PC-9 (cell line): ENCODE measurements at regions not wholly inside any gene's neighbourhood (a gene's known extent, or its start where the extent isn't known, plus 50 kb on each side); places are given as distances from the start of the nearest gene placed in this dataset.

Source experiments
- EZH2 ChIP-seq: fragments of 200-600 bp; sonication (generic); IDR thresholded peaks from 2 replicates; pipeline ENCODE4 v1.8.0; 2017; ENCODE audit warnings: antibody characterized with exemption, low read depth
- TF ChIP-seq, protein P1 (sequence below): fragments of 200-600 bp; sonication (generic); conservative IDR thresholded peaks from 2 replicates; pipeline ENCODE4 v1.6.1; 2017; ENCODE audit warnings: mixed run types, antibody characterized with exemption, mild to moderate bottlenecking, moderate library complexity

- TF ChIP-seq, protein P1, sequence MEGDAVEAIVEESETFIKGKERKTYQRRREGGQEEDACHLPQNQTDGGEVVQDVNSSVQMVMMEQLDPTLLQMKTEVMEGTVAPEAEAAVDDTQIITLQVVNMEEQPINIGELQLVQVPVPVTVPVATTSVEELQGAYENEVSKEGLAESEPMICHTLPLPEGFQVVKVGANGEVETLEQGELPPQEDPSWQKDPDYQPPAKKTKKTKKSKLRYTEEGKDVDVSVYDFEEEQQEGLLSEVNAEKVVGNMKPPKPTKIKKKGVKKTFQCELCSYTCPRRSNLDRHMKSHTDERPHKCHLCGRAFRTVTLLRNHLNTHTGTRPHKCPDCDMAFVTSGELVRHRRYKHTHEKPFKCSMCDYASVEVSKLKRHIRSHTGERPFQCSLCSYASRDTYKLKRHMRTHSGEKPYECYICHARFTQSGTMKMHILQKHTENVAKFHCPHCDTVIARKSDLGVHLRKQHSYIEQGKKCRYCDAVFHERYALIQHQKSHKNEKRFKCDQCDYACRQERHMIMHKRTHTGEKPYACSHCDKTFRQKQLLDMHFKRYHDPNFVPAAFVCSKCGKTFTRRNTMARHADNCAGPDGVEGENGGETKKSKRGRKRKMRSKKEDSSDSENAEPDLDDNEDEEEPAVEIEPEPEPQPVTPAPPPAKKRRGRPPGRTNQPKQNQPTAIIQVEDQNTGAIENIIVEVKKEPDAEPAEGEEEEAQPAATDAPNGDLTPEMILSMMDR = no peak
- no peak for TF ChIP-seq EZH2
Observed at GRCh38 chr2:140014204-140014546, 1234.0 kb upstream of the NXPH2 start.
